GM19397 (cell line): ENCODE measurements at regions not wholly inside any gene's neighbourhood (a gene's known extent, or its start where the extent isn't known, plus 50 kb on each side); places are given as distances from the start of the nearest gene placed in this dataset.
A peak's percentile ranks its signal among the peaks of the same experiment; 100 is the strongest.

Source experiments
- ATAC-seq: cut with Tn5 transposase; IDR thresholded peaks from one replicate; pipeline ENCODE4 v1.9.1; 2021; ENCODE audit warnings: mild to moderate bottlenecking, moderate library complexity; ENCODE audit not compliant: unreplicated experiment

DNA sequence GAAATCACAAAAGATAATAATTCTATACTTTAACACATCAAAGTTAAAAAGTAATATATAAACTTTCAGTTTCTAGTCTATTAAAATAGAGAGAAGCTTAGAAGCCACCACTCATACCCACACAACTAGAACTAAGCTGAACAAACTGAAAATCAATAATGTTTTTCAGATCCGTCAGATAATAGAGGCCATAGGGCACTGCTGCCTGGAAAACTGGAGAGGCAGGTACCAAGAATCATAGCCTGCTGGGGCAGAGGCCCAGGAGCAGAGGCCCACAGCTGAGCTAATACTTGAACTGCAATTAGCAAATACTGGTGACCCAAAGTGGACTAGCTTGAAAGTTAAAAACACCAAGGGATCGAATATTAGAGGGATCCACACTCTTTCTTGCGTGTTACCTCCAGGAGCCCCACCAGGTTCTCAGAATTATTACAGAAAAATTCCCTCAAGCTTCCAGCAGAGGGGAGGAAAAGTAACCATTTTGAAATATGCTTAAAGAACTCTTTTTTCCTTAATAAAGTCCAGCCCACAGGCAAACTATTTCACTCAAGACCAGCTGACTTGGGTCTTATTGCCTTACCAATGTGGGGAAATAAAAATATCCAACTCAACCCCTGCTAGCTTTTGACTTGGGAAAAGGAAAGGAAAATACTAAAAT lies 774.1 kb upstream of the IGFBP3 start:
- ATAC-seq, result no peak

DNA sequence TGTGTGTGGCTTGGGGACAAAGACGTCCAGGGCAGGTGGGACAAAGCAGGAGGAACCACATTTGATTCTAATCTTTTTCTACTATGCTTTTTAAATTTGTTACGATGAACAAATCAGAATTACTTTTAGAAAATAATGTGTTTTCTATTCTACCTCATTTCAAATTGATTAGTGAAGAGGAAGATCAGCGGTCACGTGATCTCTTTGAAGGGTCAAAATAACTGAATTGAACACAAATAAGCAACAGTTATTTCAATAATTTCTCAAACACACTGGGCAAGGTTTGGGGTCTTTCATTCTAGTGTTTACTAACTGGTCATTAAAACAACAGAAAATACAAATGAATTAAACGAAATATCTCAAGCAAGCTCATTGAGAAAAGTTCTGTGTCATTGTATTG lies 773.0 kb upstream of the IGFBP3 start:
- ATAC-seq, result no peak

DNA sequence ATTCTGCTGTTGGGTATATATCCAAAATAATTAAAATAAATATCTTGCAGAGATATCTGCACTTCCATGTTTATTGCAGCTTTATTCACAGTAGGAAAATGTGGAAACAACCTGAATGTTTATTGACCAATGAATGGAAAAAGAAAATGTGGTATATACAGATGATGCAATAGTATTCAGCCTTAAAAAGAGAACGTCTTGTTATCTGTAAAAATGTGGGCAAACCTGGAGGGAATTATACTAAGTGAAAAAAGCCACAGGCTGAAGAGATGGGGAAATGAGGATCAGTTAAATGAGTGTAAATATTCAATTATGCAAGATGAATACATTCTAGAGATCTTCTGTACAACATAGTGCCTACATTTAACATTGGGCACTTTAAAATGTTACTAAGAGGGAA lies 766.1 kb upstream of the IGFBP3 start:
- no peak for ATAC-seq

DNA sequence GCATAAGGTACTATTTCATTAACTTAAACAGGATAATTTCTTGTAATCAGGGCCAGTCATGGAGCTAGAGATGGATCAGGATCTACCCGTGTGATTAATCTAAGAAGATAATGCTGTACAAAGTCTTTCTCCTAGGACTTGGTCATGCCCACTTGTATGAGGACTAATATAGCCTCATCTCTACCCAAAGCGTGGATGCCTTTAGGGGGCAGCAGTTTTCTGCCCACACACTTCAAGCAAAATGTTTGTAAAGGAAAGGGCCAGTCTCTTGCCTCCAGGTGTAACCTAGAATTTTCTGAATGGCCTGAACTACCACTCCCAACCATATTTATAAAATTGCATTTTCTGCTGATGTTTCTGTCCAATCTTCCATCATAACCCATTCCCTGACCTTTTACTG lies 764.0 kb upstream of the IGFBP3 start:
- no peak for ATAC-seq

DNA sequence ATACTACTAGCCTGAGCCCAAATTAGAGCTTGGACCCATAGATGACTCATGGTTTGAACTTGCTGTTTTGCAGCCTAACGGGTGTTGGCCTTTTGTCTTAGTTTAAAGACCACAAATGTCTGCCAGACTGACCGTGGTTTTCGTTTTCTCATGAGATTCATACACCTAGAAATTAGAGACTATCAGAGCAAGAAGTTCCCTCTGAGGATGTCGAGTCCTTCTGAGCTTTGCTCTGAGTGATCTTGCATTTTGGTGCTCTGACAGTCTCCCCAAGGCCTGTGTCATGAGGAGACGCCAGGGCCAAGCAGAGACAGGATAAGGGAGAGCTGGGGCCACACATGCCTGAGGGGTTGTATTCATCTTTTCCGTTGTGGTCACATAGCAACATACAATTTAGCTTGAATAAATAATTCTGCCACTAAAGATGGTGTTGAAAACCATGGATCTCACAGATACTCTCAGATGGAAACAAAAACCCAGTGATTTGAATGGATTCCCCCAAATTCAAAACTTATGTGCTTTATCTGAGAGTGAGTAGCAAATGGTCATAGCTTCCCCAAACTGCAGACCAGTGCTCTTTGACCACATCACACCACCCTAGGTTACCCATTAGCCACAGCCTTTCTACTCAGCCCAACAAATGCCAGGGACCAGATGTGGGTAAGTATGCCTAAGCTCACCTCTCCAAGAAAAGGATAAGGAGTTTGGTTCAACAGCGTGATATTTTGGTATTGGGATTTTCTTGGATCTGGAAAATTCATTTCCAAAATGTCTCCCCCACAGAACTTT lies 762.0 kb upstream of the IGFBP3 start:
- ATAC-seq, result peak; percentile 60

DNA sequence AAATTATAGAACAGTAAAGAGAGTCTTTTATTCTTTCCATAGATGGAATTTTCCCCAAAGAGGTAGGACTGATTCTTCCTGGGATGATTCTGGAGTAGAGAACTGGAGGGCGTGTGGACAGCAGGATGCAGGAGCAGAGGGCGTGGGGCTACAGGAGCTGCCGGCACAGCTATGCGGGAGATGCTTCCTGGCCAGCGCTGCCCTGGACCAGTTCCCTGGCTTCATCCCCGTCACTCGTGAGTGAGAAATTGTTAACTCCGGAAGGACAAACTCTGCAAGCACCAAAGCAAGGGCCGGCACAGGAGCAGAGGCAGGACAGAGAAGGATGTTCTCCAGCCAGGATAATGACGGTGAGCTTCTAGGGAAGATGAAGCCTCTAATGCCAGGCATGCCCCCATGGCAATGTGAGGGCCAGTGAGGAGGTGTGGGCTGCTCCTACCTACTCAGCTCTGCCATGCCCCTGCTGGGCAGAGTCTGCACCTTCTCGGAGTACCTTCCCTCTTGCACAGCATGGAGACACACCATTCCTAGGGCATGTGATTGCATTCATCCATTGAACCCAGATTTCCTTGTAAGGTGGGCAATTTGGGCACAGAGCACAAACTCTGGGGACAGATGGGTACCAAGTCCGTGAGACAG lies 760.9 kb upstream of the IGFBP3 start:
- no peak for ATAC-seq

DNA sequence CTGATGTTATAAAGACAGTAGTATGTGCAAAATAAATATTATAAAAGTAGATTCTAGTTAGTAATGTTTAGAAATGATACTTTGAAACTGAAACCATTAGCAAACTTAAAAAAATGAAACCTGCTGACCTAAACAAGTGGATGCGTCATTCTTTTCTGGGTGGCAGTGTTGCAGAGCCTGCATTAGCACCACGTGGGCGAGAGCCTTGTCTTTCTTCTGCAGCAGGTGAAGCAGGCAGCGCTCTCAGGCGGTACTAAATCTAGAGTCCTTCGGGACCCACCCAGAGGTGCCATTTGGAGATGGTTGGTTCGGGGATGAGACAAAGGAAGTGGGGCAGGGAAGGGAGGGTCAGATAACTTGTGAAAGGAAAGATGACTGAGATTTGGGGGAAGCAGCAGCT lies 759.1 kb upstream of the IGFBP3 start:
- ATAC-seq, result no peak

DNA sequence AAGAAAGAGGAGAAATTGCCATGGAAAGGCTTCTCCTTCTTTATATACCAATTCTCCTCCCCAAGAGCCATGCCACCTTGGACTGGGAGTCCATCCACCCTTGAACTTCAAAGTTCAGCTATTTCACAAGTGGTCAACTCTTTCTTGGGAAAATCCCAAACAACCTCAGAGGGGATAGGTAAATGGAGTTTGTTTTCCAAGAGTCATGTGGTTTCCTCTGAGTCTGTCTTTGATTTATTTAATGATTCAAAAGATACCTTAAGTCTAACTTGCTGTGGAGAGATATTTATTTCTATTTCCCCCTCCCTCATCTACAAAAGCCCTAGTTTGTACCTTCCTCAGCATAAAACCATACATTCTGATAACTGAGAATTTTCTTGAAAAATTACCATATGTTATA lies 758.6 kb upstream of the IGFBP3 start:
- no peak for ATAC-seq

DNA sequence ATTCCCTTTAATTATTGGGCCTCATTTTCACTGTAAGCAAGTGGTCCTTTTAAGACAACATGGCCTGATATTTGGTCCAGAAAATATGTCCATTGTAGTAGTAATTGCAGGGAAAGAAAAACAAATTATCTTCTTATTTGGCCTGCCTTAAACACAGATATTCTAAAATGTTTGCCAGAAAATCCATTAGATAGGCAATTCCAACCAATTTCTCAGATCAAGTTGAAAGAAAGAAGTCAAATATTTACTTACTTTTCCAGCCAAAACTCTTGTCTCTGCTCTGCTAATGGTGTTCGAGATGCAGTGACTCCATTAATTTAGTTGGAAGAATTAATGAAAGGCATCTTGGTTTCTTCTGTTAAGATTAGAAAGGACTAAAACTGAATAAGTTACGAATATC lies 757.3 kb upstream of the IGFBP3 start:
- ATAC-seq, result no peak

DNA sequence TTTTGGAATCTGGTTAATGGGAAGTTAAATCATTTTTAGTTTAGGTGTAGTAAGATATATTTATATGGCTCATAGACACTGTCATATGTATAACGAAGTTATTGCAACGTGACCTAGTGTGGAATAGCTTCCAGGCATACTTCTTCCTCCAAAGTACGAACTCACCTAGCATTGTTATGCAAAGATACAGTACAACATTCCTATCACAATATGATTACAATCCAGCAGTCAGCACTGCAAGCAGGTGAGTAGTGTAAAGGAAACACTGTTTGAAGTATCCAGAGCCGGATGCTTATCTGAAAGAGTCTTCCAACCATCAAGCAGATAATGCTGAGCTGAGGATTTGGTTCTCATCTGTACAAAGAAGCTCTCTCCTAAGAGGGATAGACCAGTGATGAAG lies 754.4 kb upstream of the IGFBP3 start:
- no peak for ATAC-seq

DNA sequence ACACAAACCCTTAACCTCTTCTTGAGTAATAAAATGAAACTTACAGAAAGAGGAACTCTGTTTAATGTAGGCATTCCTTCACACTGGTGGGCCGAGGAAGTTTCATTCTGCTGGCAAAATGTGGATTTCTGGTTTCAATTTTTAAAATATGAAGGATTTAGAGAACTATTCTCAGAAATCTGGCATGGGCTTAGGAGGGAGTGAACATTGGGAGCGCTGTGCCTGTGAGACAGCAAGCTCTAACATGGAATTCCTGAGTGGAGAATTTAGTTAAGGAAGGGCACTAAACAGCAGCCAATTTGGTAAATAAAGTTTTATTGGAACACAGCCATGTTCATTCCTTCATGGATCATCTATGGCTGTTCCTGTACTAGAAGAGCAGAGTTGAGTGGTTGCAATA lies 751.8 kb upstream of the IGFBP3 start:
- no peak for ATAC-seq

DNA sequence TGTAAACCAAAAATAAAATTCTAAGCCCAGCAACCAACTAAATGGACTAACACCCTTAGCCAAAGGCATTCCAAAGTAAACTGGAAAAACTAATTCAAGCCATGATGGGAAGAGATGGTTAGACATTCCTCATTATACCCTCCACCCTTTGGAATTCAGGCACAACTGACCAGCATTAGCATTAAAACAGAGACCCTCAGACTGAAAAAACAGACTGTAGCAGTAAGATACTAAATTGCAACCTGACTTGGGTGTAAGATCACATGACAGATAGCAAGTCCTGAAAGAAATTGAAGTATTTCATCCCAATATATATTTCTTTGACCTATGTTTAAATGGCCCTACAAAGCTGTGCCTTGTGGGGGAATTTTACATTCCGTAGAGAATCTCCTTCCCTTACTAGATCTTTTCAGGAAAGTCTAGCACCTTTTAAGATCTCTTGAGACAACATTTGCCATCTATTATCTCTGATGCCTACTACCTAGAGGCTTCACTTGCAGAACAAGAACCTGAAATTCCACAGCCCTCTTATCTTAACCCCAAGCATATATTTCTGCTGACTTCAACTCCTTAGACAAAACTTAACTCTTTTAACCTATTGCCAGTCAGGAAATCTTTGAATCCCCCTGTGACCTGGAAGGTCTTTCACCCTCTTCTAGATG lies 750.2 kb upstream of the IGFBP3 start:
- ATAC-seq, result no peak

DNA sequence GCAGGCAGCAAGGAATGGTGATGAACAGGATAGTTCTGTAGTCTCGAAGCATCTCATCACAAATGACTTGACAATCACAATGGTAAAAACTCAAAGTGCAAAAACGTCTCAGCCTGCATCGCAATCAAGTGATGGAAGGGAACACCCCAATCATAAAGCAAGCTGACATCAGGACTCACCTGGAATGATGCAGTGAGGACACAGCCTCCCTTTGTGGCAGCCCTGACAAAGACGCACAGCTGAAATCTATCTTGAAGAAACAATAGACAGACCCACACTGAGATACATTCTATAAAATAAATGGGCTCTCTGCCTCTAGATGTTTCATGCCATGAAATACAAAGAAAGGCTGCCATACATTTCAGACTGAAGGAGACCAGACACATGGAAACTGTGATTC lies 748.0 kb upstream of the IGFBP3 start:
- ATAC-seq, result no peak

DNA sequence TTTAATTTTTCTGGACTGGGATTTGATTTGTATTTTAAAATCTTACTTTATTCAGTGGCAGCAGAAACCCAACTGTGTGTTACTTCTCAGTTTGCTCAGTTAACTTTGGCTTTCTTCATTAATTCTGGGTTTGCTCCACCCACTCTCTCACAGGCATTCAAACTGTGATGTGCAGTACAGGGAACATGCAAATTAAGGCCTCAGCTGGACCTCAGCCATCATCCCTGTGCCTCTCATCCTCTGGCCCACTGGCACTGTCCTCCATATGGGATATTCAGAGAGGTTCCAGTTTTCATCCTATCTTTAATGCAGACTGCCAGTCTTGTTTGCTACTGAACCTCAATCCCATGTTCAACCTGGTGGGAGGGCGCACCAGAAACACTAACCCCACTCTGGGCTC lies 743.4 kb upstream of the IGFBP3 start:
- no peak for ATAC-seq

DNA sequence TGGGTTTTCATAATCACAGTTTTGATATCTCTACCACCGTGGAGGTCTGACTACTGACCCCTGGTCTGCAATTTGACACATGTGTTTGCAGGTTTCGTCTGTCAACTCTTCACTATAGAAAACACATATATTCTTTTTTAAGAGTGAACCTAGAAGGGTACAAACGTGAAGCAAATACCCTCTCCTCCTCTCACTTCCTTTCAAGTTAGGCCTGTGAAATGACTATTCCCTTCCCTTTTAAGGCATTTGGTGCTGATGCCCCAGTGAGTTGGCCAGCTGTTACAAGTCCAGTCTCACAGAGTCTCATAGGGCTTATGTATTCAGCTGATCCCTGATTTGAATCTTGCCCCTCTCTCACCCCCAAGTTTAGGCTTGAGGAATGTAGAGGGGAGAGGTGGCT lies 742.0 kb upstream of the IGFBP3 start:
- ATAC-seq, result no peak

DNA sequence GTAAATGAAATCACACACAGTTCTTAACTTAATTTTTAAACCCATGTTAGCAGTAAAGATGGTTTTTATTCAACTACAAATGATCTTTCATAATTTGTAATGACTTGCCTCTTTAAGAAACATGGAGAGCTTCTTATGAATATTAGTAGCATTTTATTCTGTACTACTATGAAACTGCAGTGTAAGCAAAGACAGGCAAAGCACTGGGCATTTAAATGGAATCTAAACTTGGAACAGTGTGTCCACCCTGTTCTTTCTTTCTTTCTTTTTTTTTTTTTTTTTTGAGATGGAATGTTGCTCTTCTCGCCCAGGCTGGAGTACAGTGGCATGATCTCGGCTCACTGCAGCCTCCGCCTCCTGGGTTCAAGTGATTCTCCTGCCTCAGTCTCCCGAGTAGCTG lies 740.4 kb upstream of the IGFBP3 start:
- no peak for ATAC-seq

DNA sequence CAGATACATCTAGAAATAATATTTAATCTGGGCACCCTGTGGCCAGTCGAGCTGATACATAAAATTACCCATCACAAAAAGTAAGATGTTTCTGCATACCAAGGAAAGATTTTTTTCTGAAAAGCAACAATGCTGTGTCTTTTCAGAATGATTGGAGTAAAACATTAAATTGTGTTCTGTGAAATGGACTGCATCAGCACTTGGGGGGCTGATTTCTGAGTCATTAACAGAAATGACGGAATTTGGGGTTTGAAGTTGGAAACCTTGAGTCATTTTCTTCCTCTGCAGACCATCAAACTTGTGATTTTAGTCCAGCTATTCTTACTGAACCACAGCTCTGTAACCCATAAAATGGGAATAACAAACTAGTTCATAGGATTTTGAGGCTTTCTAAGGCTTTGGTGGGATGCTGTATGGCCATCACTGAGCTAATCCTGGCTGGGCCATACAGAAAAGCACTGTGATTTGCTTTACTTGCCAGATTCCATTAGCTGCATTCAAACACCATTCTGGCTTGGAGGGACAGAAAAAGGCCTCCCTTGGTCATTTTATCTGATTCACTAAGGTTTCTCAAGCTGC lies 739.4 kb upstream of the IGFBP3 start:
- no peak for ATAC-seq

DNA sequence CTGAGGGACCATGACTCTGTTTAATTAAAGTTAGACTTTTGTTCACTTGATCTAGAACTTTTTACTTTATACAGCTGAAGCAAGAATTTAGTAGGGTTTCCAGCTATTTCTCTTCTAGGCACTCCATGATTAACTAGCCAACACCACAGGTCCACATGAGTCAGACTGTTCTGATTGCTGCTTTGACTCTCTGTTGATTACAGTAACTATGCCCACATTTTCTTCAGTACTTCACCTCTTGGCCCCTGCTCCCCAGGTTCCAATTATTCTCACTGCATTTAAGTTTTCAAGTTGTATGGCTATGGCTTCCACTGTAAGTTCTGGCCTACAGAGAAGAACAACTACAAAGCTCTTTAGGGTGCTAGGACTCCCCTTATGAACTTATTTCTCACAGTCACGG lies 737.2 kb upstream of the IGFBP3 start:
- no peak for ATAC-seq

DNA sequence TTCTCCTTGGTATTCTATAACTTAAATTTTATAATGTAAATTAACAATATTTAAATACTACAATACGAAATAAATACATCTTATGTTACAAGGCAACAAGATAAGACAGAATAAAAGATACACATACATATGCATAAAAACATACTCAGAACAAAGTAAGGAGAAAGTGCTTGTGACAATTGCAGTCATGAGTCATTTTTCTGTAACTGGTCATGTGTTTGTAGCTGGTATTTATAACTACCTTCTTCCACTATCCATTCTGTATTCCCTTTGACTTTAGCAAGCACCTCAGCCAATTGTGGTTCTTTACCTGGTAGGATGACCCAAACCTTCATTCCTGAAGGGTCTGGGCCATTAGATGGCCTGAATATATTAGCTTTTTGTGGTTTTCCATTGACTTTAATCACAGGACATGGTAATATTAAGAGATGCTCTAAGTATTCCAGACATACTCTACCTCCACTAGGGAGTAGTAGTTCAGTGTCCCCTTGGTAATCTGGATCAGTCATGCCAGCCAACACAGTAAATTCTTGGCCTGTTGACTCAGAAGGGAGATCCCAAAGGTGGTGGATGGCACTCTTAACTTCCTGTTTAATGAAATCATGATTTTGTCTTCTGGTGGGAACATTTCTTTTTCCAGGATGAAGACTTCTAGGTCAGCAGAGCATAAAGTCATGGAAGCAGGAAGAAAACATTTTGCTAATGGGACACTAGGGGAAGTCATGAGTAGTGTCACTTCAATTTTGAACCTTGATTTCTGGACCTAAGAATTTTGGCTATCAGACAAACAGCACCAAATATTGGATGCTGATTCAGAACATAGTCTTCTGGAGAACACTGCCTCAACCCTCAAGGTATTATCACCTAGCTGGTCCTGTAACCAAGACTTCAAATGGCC lies 733.7 kb upstream of the IGFBP3 start:
- no peak for ATAC-seq

DNA sequence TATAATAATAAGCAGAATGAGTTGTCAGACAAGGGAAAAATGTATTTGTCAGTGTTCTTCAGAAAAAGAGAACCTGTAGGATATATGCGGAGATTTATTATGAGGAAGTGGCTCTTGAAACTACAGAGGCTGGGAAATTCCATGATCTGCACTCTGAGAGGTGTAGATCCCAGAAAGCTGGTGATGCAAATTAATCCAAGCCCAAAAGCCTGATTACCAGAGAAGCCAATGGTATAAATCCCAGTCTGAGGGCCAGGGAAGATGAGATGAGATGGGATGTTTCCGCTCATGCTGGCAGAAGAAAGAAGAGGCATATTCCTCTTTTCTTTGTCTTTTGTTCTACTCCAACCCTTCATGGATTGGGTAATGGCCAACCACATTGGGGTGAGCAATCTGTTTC lies 732.8 kb upstream of the IGFBP3 start:
- no peak for ATAC-seq
